ENCODE measurements at regions not wholly inside any gene's neighbourhood (a gene's known extent, or its start where the extent isn't known, plus 50 kb on each side); places are given as distances from the start of the nearest gene placed in this dataset.

DNA sequence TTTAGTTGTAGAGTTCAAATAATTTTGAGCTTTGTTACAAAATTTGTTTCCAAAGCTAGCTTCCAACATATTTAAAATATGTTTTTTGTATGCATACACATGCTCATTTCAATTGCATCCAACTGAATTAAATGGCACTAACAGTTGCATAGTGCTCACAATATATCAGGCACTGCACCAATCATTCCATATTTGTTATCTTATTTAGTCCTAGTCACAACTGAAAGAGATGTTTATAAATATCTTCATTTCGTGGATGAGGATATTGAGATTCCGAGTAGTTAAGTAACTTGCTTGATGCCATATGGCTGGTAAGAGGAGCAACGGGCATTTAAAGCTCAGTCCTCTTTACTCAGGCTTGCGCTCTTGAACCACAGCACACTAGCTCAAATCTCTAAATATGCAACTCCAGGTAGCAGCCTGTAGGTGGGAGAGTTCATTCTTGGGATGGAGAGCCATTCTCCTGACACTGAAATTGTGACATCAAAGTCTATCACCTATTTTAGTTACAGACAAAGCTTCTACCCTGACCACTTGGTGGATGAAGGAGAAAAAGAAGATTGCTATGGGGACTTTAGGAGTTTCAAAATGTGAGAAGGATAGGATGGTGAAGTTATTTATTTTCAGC, 118.0 kb upstream of the CA10 start:
- no peak for TF ChIP-seq POLR2A (IDR thresholded peaks at IDR 0.05)
- TF ChIP-seq, protein P1, sequence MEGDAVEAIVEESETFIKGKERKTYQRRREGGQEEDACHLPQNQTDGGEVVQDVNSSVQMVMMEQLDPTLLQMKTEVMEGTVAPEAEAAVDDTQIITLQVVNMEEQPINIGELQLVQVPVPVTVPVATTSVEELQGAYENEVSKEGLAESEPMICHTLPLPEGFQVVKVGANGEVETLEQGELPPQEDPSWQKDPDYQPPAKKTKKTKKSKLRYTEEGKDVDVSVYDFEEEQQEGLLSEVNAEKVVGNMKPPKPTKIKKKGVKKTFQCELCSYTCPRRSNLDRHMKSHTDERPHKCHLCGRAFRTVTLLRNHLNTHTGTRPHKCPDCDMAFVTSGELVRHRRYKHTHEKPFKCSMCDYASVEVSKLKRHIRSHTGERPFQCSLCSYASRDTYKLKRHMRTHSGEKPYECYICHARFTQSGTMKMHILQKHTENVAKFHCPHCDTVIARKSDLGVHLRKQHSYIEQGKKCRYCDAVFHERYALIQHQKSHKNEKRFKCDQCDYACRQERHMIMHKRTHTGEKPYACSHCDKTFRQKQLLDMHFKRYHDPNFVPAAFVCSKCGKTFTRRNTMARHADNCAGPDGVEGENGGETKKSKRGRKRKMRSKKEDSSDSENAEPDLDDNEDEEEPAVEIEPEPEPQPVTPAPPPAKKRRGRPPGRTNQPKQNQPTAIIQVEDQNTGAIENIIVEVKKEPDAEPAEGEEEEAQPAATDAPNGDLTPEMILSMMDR (IDR thresholded peaks at IDR 0.05) = no peak
